Superior temporal gyrus (tissue), 1 donor: ENCODE measurements at regions not wholly inside any gene's neighbourhood (a gene's known extent, or its start where the extent isn't known, plus 50 kb on each side); places are given as distances from the start of the nearest gene placed in this dataset.

ENCODE experiments used
- DNase-seq: peaks from one replicate; pipeline ENCODE4 v3.0.0-alpha.2; 2016; ENCODE audit errors: extremely low spot score

DNA sequence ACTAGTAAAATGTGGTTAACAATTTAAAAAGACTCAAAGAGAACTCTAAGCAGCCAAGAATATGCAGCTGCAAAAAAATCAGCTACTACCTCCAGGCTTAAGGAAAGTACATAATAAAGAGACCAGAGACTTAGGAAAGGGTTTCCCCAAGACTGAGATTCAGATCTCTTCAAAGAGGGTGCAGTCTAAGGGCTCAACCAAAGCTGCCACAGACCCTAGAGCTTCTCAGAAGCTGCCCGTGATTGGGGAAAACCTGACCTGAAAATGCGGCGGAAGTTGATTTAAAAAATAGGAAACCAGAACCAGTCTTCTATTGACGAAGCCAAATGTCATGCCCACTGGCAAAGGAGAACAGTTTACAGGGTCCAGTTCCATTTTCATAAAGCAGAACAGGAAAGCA lies 516.8 kb upstream of the MARCKS start:
- DNase-seq = no peak

DNA sequence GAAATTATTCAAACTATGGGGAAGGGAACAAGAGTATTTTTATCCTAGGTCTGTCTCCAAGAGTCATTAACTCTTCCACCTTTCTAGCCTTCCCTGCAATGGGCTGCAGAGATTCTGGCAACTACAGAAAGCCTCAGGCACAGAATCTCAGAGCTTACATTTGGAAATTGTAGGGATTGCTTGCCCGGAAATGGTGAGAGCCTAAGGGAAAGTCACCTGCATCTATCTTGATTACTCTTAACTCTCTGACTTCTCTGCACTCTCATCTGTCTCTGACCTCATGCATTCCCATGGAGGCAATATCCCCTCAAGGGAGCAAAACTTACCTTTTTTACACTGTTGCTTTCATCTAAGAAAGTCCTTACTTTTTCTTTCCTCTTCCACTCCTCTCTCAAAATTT lies 513.2 kb upstream of the MARCKS start:
- DNase-seq = no peak

DNA sequence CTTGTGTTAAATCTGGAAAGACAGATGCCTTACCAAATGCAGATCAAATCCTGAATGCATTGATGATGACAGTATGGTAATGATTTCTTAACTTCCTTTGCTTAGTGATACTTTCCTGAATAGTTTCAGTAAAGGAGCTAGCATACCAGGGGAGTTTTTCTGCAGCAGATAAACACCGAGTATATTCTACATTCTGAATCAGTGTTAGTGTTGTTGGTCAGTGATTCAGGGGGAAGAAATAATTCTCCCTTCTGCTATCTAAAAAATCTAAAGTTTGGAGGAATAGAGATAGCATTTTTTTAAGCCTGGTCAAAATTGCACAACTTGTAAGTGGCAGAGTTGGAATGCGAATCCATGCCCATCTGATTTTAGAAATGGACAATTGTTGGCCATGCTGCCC lies 512.2 kb upstream of the MARCKS start:
- no peak for DNase-seq

DNA sequence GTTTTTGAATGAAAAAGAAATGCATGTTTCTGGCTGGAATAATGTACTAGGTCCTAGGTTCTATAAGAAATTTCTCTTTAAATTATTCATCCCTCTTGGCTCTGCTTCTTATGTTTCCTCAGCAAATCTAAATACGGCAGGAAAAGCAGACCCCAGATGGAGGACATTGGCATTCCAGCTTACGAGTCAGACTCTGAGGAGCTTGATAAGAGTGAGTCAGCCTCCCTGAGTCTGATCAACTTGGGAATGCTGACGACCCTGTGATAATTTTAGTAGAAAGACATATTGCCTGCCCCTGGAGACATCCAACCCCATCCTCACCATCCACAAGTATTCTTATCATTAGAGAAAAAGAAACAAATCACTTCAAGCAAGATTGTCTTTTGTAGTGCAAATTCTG lies 509.7 kb upstream of the MARCKS start:
- DNase-seq = no peak

DNA sequence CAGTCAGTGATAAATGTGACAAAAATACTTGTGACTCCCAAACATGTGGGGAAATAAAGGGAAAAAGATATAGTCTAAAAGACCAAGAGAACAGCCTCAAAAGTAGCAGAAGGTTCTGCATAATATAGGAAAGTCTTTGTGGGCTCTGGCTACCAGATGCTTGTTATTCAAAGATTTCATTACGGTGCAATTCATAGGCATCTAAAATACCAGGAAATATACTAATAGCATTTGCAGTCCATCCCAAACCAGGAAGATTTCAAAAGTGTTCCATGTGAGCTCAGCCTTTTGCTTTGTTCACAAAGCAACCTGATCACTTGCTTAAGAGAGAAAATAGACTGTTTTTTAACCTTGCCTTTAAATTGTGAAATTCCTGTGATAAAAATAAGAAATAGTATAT lies 506.7 kb upstream of the MARCKS start:
- DNase-seq = no peak

DNA sequence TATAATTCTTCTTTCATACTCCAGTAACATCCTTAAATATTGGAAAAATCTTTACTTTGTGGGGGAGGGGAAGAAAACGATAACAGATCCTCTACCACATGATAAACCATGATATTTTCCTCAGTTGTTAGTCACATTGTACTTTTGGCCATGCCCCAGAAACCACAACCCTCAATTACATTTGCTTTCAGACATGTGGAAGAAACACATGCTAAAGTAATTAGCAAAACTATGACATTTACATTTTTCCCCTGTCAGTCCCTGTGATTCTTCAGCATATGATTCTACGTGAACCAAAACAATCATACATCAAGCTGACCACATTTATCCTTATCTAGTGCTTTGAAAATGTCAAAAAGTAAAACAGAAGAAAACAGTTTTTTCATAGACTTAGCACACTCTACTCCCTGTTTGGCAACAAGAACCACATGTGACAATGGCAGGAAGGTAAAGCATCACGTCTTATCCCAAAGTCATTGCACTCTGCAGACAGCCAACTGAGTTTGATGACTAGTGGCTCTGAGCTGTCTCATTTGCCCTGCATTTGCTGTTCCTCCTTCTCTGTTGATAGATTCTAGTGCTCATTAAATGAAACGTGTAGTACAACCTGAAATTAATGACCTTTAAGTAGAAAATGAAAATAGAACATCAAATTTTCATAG lies 505.8 kb upstream of the MARCKS start:
- no peak for DNase-seq

DNA sequence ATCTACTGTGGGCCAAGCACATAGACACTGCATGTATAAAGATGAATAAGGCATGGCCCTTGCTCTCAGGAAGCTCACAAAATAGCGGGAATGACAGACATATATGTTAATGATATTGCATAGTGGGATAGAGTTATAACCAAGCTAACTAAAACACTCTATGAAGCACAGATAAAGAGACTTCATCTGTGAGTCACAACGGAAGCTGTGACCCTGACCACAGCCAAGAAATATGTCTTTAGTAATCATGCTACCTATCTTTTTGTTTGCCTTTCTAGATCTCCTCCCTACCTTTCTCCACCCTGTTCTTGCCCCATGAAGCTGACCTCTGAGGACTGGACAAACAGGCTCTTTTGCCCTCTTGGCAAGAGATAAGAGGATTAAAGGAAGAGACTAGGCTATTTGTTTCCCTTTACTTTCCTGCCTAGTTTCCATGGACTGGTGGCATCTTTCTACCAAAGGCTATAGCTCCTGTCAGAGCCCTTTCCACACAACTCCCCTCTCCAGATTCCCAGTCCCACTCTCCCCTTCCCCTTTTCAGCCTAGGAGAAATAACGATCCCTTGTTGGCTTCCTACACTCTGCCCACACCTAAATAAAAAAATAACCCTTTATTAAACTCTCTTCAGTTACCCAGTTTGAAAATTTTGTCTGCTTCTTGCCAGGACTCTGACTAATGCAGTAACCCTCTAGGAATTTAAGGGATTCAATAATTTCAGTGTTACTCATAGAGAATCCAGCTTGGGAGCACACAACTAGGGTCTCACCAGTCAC lies 504.9 kb upstream of the MARCKS start:
- no peak for DNase-seq

DNA sequence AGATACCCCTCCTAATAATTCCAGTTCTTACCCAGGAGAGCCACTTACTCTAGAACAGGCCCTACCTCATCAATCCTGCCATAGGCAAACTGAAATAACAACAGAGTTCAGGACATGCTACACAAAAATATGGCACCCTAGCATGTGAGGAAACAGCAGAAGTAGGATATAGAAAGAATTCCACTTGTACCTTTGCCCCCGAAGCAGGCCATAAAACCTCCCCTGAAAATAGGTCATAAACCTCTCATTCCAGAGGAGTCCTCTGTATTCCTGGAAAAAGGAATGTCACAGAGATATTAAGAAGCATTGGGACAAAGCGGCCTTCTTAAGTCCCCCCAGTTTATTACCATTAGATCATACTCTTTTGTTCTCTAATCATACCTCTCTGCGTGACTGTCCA lies 504.3 kb upstream of the MARCKS start:
- DNase-seq = no peak

DNA sequence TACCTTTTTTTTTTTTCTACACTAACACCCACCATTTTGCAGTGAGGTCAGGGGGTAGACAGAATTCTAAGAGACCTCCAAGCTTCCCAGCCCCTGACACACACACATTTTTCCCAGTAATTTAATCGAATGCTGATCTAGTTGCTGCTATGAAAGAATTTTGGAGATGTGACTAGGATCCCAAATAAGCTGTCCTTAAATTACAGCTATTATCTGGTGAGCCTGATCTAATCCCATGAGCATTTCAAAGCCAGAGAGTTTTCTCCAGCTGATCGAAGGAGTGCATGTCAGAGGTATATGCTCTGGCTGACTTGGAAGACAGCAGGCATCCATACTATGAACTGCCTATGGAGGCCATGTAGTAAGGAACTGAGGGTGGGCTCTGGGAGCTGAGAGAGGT lies 503.8 kb upstream of the MARCKS start:
- DNase-seq = no peak

DNA sequence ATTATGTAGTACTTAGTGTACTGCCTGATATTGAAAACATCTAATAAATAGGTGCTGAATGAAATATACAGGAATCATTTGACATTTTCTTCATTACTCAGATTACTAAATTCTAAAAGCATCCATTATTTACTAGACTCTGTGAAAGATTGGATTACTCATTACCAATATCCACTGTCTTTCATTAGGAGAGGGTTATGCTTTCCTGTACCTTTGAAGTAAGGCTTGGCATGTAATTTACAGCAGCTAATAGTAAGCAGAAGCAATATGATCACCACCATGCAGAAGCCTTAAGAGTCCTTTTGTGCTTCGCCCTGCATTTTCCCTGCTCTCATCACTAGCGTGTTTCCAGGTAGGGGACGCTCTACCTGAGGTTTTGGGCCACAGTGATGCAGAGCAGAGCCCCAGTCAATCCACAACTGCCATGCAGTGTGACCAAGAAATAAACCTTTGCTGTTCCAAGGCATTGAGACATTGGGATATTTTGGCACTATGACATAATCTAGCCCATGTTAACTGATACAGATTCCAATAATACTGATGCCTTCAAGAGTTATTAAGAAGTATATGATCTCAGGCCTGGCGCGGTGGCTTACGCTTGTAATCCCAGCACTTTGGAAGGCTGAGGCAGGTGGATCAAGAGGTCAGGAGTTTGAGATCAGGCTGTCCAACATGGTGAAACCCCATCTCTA lies 502.8 kb upstream of the MARCKS start:
- no peak for DNase-seq

DNA sequence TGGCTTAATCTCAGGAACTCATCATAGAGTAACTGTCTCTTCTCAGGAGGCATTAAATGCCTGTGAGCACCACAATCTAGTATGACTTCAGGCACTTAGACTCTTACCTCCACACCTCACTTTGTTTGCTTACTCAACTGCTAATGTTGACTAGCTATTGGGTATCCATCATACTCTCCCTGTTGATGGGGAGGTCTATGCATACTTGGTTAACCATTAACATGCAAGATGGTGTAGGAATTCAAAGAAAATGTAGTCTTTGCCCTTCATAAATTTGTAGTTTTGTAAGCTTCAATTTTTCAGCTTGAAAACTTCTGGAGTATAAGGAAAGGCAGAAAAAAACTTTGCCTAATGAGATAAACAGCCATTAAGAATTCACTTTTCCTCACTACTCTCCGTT lies 501.0 kb upstream of the MARCKS start:
- DNase-seq = no peak

DNA sequence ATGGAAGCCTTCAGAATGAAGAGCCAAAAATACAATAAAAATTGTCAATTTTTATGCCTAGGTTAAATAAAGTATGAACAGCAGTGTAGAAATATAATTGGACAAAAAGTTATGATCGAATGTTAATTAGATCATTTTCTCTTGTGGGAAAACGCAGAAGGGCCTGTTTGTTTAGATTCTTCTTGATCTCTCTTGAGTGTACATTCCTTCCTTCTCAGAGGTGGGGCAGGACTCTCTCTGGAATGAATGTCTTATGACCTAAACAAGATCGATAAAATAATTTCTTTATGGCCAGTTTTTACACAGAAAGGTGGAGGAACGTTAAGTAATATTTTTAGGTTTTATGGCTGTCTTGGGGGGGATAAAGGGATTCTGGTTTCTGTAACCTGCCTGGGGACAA lies 500.1 kb upstream of the MARCKS start:
- no peak for DNase-seq

DNA sequence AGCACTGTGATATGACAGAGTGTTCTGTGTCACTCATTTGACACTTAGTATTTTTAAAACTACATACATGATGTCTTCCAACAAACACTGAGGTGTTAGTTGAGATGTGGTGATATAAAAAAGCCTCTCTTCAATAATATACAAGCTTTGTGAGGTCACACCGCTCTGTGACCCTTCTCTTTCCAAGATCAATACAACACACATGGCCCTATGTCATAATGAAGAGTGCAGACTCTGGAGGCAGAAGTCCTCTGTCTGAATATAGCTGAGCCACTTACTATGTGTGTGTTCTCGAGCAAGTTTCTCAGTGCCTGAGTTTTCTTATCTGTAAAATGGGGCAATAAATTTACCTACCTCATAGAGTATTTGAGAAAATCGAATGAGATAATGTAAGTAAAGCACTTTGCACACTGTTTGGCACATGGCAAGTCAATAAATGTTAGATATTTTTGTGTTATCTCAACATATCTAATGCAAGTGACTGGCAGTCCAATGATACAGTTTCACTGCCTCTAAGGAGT lies 499.0 kb upstream of the MARCKS start:
- DNase-seq = no peak

DNA sequence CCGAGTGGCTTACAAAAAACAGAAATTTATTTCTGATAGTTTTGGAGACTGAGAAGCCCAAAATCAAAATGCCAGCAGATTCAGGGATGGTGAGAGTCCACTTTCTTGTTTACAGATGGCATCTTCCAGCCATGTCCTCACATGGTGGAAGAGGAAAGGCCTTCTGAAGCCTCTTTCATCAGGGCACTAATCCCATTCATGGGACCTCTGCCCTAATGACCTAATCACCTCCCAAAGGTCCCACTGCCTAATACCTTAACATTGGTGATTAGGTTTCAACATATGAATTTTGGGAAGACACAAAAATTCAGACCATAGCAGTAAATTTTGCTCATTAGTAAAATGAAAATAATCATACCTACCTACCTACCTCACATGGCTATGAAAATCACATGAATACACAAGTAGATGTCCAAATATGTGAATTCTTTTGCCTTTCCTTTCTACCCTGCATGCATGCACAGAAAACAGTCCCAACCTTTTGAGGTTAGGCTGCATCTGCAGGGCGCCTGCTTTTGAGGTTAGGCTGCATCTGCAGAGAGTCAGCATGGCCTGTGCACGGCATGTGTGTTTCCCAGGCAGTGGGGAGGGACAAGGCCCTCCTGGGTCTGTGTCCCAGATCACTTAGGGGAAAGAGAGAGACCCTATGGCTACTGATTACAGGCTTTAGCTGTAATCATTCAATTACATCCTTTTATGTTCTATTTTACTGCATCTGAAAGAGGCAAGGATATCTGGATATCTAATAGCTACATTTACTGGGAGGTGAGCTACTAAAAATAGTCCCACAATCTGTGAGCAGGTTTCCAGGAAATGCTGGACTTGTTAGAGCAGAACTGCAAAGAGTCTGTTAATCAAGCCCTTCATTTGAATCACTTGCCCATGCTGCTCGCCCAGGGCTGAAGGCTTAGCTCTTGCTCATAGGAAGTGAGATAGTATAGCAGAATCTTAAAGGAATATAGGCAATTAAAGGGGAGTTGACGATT lies 497.7 kb upstream of the MARCKS start:
- DNase-seq = no peak

DNA sequence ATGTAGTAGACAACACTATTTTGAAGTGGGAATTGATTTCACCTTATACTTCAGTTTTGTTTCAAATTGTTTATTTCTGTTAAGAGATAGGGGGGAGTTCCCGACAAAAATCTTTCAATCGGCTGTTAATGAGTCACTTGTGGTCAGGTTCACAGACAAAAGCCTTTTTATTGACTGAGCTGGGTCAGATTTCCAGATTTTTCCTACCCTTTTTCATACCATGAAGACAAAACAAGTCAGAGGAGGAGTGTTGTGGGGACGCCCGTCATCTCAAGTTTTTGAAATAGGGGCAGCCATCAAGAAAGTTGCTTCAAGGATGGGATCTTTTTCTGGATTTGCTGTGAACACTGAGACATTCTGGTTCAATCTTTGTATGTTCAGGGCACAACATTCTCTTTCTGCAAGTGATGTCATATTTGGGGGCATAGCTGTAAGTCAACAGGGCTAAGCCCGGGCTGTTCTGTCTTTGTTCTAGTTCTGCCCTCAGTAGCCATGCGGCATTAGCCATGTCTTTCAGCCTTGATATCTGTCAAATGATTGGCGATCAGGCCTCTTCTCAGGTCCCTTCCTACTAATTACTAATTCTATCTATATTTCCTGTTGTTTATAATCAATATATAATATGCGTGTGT lies 496.0 kb upstream of the MARCKS start:
- no peak for DNase-seq

DNA sequence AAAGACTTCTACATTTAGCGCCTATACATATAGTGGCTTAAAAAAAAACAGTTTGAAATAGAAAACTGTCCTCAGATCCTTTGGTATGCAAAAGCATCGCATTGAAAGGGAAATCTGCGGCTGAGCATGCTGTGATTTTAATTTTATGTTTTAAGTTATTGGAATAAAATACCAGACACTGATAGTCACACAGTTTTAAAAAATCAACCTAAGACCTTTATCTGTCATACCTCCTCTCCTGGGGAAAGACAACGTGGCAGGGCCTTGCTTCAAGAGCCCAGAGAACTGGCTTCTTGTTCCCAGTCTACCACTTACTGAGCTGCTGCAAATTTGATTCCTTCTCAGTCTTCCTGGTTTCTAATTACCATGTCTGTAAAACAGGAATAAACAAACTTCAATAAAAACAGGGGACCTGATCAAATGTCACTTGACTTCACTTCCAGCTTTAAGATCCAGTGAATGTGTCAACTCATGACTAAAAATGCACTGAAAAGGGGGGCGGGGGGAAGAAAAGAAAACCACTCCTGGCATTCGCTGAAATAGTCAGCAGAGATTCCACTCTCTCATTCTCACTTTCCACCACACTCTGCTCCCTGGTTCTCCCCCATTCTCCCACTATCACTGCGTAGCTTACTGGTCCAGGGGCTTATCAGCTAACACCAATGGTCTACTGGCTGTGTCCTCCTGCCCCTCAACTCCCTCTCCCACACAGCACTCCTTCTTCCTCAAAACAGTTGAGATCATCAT lies 494.7 kb upstream of the MARCKS start:
- no peak for DNase-seq

DNA sequence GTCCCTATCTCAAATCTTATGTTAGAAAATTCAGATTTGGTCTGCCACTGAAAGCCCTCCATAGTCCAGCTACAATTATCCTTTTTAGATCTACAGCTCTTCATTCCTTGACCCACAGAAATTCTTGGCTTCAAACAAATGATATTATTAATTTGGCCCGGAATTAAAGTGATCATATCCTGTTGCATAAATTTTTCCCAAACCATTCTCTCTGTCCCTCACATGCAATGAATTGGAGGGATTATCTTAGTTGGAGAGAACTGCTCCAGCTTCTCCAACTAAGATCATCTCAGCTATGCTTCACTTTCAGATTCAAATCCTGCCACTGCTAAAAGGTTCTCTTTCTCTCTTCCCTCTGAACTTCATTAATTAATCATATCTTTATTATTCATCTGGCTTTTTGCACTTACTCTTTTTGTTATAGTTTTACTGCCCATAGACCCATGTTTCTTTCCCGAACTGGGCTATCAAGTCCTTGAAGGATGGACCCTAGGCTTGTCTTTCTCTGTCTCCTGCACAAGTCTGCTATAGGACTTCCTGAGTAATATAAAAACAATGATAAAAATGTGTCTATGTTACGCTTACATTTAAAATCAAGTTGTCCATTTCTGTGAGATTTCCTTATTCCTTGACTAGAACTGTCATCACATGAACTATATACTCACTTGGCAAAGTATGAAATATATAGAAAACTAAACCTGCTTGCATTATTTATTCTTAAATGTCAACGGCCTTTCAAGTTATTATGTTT lies 493.9 kb upstream of the MARCKS start:
- no peak for DNase-seq

DNA sequence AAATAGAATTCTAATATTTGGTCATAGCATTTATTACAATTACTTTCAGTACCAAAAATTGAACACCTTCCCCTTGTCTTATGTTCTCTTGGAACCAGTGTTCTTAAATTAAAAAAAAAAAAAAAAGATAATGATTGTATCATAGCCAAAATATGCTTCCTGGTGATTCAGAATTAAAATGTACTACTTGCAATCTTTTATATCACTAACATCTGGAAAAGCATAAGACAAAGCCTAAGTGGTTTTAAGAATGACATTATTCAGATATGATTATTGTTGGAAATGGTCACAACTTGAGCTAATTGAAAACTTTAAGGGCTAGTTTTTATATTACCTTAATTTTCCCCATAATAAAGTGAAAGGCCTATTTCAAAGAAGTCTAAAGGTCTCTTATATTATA lies 493.3 kb upstream of the MARCKS start:
- no peak for DNase-seq

DNA sequence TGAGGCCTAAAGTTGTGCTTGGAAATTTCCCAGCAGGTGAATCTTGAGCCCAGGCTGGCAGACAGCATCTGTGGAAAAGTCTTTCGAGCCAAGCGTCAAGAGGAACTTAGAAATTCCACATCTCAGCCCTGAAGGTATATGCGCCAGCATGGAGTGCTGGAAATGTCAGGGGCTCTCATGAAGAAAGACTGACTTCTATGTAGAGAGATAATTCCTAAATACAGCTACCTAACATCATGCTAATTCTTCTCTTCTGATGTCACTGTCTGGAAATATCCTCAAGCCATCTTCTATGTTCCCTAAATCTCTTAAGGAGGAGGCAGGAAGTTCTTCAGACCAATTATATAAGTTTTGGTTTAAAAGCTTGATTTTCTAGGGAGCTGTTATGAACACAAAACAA lies 492.4 kb upstream of the MARCKS start:
- DNase-seq = no peak

DNA sequence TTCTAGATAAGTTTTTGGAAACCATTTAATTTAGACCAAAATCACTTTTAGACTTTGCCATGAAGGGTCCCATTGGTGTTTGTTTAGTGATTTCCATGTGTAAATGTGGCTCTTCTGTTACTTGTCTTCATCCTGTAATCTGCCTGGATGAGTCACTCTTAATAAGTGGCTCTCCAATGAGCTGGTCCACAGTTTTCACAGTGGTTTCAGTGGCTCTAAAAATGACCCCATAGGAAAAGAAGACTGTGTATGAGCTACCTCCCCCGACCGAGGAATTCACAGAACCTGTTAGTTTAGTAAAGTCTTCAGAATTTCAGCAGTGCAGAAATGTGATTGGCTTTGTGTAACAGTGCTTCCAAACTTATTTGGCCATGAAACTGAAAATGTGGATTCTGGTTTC lies 492.0 kb upstream of the MARCKS start:
- DNase-seq = no peak
